GM19372 (cell line): ENCODE measurements at regions not wholly inside any gene's neighbourhood (a gene's known extent, or its start where the extent isn't known, plus 50 kb on each side); places are given as distances from the start of the nearest gene placed in this dataset.

ENCODE experiments used
- ATAC-seq: cut with Tn5 transposase; IDR thresholded peaks from one replicate; pipeline ENCODE4 v1.9.1; 2021; ENCODE audit warnings: mild to moderate bottlenecking, low read depth, moderate library complexity; ENCODE audit not compliant: unreplicated experiment

DNA sequence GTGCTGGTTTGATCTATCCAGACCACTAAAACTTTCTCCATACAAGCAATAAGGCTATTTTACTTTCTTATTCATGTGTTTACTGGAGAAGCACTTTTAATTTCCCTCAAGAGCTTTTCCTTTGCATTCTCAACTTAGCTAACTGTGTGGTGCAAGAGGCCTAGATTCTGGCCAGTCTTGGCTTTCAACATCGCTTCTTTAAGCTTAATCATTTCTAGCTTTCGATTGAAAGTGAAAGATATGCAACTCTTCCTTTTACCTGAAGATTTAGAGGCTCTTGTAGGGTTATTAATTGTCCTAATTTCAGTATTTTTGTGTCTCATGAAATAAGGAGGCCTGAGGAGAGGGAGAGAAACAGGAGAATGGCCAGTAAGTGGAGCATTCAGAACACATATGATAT, 234.8 kb upstream of the GADL1 start:
- ATAC-seq, result no peak

DNA sequence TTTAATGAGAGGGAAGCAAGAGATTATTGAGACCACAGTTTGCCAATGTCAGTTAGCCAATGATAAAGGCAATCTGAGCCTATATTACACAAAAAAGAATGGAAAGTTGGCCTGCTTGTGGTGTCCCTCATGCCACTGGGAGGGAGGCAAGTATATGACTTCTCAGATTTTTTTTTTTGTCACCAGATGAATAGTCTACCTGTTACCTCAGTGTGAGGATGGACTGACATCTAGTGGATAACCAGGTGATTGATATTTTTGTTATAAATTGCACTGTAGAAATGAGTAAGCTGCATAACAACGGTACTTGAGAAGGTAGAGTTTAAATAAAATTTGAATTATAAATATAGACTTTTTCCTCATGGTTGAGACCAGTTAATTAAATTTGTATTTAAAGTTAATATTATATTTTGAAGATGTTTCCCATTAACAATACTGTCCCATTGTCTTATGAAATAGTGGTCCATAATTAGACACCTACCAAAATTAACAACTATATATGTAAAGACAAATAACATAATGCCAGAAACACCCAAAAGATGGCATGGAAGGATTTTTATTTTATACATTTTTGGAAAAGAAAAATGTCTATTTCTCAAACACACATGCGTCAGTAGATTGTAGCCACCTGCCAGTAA, 237.8 kb upstream of the GADL1 start:
- no peak for ATAC-seq

DNA sequence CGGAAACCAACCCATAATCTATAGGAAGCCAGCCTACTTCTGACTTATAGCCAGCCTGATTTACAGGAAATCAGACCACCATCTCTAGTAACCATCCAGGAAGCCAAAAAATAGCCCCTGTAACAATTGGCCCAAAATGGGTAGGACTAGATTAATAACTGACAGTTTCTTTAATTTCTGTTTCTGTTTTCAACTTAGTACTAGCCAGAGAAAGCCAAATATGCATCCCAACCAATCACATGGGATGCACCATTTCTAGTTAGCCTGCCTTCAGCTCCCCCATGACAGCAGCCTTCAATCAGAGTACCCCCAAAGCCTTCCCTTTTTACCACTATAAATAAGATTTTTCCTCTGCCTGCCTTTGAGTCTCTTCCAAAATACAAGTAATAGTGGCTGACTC, 239.1 kb upstream of the GADL1 start:
- no peak for ATAC-seq

DNA sequence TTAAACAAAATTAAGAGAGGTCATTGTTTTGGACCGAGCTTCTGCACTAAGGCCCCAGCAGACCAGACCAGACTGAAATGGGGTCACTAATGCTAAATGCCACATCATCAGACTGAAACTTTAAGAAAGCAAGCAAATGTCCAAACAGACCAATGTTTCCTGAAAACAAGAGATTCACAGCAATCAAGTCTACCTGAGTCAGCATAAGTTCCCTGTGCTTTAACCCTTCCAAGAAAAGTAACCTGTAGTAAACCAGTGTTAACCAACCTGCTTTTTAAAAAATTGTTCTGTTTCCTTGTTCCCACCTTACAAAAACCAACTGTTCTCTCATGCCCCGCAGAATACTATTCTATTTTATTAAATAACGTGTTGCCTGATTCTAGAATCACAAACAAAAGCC, 241.1 kb upstream of the GADL1 start:
- no peak for ATAC-seq

DNA sequence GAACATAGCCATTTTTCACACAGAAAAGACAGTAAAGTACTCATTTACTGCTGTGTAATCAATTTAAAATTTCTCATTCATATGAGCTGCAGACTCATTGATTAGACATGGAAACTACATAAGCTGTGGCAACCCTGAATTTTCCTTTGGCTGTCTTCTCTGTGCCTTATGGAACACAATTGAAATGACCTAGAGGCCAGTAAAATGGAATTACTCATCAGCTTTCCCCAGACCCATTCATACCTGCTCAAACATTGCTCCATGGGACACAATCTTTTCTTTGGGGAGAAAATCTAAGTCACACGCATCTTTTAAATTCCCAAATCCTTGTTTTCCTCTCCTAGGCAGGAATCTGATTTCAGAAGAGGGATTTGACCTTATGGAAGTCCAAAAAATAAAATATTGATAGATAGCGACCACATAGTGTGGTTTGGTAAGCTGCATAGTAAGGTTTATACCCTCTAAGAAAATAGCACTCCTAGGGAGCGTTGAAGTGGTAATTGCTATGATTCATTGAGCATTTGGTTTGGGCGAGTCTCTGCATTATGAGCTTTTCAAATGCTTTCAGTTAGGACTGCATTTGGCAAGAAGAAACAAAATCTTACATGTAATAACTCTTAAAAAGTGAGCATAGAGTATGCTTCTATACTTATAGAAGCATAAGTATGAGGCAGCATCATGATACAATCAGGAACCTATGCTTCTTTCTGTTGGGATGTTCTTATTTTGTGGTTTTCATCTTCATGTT, 243.4 kb upstream of the GADL1 start:
- no peak for ATAC-seq

DNA sequence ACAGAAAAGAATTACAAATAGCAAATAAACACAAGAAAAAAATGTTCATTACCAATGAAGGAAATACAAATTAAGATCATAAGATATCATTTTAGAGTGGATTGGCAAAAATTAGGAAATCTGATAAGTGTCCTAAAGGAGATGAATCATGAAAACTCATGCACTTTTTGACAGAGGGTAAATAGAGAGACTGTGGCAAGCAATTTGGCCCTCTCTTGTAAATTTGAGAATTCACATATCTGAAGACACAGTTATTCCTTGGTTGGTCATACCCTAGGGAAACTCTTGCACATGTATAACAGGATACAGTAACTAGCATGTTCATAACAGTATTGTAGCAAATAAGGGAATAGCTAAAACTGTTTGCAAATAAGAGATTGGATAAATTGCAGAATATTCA, 246.0 kb upstream of the GADL1 start:
- no peak for ATAC-seq

DNA sequence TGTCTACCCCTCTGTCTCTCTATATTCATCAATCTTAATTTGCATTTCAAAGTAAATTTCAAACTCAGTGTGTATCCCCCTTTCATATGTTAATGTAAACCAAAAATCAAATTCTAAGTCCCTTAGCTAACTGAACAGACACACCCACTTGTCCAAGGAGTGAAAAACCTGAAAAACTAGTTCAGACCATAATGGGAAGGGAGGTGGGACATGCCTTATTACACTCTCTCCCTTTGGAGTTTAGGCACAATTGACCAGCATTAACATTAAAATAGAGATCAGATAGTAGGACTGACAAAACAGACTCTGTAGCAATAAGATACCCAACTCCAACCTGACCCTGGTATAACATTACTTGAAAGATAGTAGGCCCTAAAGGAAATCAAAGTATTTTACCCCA, 247.7 kb upstream of the GADL1 start:
- no peak for ATAC-seq

DNA sequence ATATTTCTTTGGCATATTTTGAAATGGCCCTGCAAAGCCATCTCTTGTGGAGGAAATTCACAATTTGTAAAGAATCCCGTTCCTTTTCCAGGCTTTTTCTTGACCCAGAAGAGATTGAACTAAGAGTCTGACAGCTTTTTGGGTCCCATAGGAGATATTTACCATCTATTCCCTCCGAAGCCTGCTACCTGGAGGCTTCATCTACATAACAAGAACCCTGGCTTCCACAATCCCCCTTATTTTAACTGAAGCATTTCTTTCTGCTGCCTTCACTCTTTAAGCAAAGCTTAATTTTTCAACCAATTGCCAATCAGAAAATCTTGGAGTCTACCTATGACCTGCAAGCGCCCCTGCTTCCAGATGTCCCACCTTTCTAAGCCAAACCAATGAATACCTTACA, 248.1 kb upstream of the GADL1 start:
- ATAC-seq, result no peak

DNA sequence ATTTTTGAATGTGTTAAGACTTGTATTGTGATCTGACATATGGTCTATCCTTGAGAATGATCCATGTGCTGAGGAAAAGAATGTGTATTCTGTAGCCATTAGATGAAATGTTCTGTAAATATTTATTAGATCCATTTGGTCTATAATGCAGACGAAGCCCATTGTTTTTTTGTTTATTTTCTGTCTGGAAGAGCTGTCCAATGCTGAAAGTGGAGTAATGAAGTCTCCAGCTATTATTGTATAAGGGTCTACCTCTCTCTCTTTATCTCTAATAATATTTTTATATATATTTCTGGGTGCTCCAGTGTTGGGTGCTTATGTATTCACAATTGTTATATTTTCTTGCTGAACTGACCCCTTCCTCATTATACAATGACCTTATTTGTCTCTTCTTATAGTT, 250.6 kb upstream of the GADL1 start:
- no peak for ATAC-seq

DNA sequence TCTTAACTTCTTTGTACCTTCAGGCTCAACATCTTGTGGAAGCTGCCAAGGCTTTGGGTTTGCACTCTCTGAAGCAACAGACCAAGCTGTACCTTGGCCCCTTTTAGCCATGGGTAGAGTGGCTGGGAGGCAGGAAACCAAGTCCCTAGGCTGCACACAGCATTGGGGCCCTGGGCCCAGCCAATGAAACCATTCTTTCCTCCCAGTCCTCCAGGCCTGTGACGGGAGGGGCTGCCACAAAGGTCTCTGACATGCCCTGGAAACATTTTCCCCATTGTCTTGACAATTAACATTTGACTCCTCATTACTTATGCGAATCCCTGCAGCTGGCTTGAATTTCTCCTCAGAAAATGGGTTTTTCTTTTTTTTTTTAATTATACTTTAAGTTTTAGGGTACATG, 253.1 kb upstream of the GADL1 start:
- no peak for ATAC-seq

DNA sequence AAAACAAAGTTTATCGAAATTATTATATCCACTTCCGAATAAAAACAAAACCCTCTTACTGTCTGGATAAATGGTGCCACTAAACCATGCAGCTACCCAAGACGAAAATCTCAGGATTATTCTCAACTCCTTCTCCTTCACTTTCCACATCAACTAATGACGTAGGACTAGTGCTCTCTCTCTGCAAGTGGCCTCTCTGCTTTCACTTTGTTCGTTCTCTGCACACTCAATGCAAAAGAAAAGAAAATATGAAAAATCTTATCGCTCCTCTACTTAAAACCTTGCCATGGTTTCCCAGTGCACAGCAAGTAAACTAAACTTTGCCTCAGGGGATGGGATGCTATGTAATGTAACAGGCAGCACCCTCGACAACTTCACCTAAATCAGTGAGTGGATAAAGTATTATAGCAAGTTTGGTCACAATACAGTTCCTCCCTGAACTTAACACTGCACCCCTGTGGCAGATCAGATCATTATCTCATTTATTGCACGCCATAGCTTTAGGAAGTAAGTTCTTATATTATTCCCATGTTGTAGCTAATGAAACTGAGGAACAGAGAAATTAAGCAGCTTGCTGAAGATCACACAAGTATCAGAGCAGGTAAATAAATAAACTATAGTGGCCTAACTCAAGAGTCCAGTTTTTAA, 262.7 kb upstream of the GADL1 start:
- no peak for ATAC-seq

DNA sequence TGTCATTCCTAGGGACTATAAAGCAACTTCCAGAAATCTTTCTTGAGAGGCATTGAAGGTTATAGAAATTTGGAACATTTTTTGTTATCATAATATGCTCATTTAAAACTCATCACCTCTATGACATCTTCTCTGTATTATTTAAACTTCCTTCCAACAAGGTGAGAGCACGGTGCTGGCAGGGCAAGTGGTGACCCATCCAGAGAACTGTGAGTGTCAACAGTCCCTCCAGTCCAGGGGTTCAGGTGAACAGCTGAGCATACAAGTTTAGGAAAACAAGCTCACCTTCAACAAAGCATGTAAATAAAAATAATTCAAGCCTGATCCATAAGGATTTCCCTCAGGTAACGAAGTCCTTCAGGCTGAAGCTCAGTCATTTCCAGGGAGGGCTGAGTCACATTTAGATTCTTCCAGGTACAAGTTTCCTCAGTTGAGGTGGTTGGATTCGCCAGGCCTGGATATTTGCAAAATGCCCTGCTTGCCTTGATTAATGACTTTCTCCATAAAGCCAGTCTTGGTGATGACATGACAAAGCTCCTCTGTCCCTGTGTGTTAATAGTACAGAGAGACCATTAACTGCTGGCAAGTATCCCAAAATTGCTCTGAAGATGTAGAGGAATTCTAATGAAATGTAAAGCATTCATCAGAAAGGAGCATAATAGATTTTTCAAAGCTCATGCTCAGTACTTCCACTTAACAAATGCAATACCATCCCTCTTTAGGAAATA, 263.6 kb upstream of the GADL1 start:
- no peak for ATAC-seq

DNA sequence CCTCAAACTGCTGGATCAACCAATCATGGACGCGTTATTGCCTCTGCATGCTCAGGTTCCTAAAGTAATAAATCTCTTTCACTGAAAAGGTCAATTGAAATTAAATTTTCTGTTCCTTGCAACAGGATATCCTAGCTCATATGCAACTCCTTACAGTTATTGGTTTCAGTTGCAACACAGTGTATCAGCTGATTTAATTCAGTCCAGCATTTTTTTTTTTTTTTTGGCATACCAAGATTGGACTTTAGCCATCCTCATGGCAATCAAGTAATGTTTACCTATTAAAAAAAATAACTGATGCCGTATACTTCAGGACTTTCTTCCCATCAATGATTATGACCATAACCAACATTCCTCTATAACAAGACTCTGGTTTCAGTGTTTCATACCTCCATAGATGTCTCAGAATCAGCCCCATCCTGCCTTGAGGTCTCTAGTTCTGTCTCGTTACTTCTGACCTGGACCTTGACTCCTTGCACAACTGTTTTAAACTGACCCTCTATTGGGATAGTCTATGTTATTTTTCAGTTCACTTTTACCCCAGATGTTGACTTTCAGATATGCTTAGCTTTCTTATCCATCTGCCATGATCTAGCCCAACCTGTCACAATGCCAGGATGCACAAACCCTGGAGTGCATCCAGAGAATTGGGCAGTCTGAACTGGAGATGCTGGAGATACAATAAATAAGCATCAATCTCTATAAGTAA, 265.0 kb upstream of the GADL1 start:
- ATAC-seq, result no peak

DNA sequence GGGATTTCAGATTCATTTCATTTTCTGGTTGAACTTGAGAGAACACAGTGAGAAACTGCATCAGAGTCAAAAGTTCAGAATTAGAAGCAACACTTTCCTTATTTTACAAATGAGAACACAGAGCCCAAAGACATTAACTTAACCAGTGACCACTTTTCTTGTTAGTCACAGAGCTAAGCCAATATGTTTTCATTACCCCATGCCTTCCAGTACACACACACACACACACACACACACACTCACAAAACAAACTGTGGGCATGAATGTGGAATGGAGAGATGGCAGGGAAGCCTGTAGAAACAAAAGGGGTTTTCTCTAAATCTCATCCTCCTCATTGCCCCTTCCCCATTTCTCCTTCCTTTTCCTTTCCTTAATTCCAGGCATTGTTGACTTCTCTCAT, 267.4 kb upstream of the GADL1 start:
- no peak for ATAC-seq

DNA sequence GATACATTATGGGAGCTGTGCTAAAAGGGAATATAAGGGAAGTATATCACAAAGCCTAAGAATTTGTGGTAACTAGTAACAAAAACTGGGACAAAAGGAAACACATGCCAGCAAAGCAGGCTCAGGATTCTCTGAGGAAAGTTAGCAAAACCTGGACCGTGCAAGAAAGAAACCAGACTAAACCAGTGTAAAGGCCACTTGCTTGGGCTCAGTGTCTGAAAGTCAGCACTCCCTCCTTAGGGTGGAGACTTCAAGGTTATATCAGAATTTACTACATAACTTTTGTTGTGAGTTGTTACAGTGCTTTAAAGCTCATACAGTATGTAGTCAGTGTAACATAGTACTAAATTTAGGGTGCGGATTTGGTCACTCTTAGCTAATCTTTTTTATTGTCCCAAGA, 269.9 kb upstream of the GADL1 start:
- ATAC-seq, result no peak

DNA sequence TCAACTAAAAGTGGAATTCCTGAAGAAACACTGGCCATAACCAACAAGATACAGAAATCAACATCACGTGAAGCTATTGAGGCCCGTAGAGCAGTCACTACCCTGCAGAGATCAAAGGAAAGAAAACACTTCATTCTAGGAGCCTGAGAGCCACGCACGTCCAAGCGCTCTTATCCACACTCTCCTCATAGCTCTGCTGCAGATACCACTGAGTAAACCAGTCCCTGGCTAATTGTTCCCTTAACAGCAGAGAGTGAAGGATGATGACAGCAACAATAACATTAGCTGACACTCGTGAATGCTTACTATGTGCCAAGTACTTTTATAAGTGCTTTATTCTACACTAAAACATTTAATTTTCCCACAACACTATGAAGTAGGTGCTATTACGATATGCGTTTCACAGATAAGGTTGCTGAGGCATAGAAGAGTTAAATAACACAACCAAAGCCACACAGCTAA, 271.0 kb upstream of the GADL1 start:
- no peak for ATAC-seq

DNA sequence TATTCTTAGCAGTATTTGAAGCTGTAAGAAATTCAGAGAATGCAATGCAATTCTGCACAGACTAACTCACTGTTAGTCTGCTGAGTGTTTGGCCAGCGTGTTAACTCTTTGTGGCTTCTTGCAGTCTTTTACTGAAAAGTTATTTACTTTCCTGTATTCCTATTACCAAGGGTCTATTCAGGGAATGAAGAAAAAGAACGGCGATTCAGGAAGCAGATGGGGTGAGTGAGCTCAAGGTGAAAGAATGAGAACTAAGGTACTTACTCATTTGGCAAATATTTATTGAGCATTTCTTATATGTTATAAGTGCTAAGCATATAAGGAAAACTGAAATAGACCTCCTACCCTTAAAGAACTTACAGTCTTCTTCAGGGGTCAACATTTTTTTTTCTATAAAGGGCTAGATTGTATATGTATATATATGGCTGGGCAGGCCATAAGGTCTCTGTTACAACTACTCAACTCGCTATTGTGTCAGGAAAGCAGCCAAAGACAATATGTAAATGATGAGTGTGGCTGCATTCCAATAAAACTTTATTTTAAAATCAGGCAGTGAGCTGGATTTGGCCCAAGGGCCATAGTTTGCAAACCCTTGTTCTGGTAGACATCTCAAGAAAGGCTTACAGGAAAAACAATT, 271.9 kb upstream of the GADL1 start:
- no peak for ATAC-seq

DNA sequence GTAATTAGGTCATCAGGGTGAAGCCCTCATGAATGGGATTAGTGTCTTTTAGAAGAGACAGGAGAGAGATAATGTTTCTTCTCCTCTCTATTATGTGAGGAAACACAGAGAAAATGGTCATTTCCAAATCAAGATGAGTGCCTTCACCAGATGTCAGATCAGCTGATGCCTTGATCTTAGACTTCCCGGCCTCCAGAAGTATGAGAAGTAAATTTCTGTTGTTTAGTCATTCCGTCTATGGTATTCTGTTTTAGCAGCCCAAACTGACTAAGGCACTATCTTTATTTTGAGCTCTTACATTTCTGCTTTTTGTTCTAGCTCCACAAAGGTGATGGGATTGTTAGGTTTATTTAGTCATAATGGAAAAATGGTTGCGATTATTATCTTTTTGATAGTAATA, 273.2 kb upstream of the GADL1 start:
- ATAC-seq, result no peak

DNA sequence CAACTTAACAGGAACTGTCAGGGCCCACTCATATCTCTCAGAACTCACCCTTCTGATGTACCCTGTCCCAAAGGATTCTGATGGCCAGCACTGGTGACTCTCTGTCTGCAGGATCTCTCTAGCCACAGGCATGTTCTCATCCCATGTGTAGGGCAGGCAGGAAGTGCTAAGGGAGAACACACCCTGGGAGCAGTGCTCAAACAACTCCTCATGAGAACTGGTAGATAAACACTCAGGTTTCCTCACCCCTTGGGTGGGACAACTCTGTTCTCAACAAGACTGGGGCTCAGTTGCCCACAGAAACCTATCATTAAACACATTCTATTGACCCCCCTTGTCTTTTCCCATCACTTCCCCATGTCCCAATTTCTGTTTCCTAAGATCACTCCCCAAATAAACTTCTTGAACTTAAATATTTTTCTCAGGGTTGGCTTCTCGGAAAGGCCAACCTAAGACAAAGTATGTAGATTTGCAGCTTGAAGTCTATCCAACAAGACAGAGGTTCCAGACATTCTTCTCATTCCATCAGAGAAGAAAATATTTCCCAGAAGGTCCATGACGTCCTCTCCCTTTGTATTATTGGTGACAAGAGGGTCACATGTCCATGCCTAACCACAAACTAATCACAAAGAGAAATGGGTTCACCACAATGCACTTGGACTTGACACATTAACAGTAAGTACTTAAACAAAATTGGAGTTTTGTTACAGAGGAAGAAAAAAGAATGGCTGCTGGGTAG, 276.6 kb upstream of the GADL1 start:
- no peak for ATAC-seq

DNA sequence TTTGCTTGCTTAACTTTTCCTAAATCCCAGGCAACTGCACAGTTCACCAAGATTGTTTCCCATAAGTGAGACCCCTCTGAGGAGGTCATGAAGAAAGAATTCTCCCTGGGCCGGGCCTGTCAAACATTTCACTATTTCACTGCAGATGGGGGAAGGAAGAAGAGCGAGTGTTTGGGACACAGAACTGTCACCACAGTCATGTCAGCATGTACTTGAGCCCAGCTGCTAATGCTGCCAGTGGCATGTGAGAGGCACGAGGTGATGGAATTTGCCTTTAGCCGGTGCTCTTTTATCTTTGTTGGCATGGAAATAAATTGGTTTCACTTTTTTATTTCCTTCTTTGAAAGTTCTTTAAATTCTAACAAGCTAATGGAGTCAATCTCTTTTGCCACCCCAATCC, 277.9 kb upstream of the GADL1 start:
- no peak for ATAC-seq
